ENCODE measurements at regions not wholly inside any gene's neighbourhood (a gene's known extent, or its start where the extent isn't known, plus 50 kb on each side); places are given as distances from the start of the nearest gene placed in this dataset.

DNA sequence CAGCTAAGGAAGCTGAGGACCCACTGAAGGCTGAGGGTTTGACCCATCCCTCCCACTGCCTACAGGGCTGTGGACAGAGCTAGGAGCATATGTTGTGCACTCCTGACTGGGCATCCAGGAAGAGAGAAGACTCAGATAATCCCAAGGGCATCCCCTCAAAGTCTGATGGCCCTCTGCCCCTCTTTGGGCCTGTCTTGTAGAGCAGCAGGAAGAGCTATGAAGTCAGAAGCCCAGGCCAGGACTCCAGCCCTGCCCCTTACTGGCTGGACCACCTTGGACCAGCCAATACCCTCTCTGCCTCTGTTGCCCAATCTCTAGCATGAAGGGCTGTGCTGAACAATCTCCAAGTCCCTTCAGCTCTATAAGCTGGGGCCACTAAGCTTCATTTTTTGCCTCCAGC lies 210.8 kb downstream of the RPLP1 start:
- TF ChIP-seq CTCF (IDR thresholded peaks at IDR 0.05): no peak
- TF ChIP-seq TFCP2L1 (CRISPR knock-in tag; IDR thresholded peaks at IDR 0.05): no peak
- TF ChIP-seq RAD21 (conservative IDR thresholded peaks at IDR 0.05 in 1 of 2, IDR thresholded peaks at IDR 0.05 in 1 of 2): no peak
- TF ChIP-seq ESRRA (IDR thresholded peaks at IDR 0.05; ENCODE audit: borderline replicate concordance, low read length): no peak
- no peak for TF ChIP-seq RARB (CRISPR knock-in tag; IDR thresholded peaks at IDR 0.05)
- TF ChIP-seq, protein P1, sequence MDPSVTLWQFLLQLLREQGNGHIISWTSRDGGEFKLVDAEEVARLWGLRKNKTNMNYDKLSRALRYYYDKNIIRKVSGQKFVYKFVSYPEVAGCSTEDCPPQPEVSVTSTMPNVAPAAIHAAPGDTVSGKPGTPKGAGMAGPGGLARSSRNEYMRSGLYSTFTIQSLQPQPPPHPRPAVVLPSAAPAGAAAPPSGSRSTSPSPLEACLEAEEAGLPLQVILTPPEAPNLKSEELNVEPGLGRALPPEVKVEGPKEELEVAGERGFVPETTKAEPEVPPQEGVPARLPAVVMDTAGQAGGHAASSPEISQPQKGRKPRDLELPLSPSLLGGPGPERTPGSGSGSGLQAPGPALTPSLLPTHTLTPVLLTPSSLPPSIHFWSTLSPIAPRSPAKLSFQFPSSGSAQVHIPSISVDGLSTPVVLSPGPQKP (IDR thresholded peaks at IDR 0.05; ENCODE audit: low read depth, low read length): no peak
- no peak for TF ChIP-seq EP300 (IDR thresholded peaks at IDR 0.05)
- no peak for TF ChIP-seq MAX (IDR thresholded peaks at IDR 0.05)
- TF ChIP-seq MAZ (IDR thresholded peaks at IDR 0.05; ENCODE audit: borderline replicate concordance, low read depth, low read length): no peak
- TF ChIP-seq, protein P2, sequence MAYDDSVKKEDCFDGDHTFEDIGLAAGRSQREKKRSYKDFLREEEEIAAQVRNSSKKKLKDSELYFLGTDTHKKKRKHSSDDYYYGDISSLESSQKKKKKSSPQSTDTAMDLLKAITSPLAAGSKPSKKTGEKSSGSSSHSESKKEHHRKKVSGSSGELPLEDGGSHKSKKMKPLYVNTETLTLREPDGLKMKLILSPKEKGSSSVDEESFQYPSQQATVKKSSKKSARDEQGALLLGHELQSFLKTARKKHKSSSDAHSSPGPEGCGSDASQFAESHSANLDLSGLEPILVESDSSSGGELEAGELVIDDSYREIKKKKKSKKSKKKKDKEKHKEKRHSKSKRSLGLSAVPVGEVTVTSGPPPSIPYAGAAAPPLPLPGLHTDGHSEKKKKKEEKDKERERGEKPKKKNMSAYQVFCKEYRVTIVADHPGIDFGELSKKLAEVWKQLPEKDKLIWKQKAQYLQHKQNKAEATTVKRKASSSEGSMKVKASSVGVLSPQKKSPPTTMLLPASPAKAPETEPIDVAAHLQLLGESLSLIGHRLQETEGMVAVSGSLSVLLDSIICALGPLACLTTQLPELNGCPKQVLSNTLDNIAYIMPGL (CRISPR knock-in tag; IDR thresholded peaks at IDR 0.05; ENCODE audit: borderline replicate concordance): no peak
- no peak for TF ChIP-seq PBX3 (IDR thresholded peaks at IDR 0.05)
- no peak for TF ChIP-seq HEYL (CRISPR knock-in tag; IDR thresholded peaks at IDR 0.05)
- TF ChIP-seq BHLHE40 (IDR thresholded peaks at IDR 0.05; ENCODE audit: low read depth, low read length): no peak
